ENCODE measurements at regions not wholly inside any gene's neighbourhood (a gene's known extent, or its start where the extent isn't known, plus 50 kb on each side); places are given as distances from the start of the nearest gene placed in this dataset.
A peak's percentile ranks its signal among the peaks of the same experiment; 100 is the strongest.

DNA sequence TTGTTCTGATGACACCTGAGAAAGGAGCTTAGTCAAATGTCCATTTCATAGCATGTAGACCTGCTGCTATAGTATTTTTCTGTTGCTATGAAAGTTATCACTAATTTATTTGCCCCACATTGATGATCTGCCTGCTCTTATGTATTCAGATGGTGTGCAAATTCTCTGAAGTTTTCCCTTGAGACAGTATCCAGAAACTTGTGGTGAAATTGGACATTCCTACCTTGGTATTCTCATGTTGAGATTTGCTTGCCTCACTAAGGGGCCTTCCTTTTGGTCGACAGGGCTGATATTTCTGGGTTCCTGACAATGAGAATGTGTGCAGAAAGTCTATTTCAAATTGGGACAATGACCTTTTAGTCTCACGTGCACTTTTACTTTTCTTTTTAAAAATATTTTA lies 253.2 kb upstream of the FZD8 start:
- no peak overlapping the region for H3K27ac ChIP-seq
- H3K9me3 ChIP-seq = no peaks in the 10 kb centered on the region
- H3K36me3 ChIP-seq (replicated peaks in 1 of 2; ENCODE audit: insufficient read depth in 1 of 2, low read depth in 2 of 2) = no peaks in the 10 kb centered on the region
- H3K4me1 ChIP-seq = no peaks in the 10 kb centered on the region
- ATAC-seq (no peak), DNase-seq (no peak)
- no peaks in the 10 kb centered on the region for H3K27me3 ChIP-seq
- WGBS, 2 donors = 54 to 66% methylated on average over 2 of the region's 2 CpGs
- intact Hi-C loops (cut with DNase I) = no loop called here
- no peak overlapping the region for H3K4me3 ChIP-seq
- TF ChIP-seq POLR2A (IDR thresholded peaks at IDR 0.05) = no peak
- TF ChIP-seq, protein P1, sequence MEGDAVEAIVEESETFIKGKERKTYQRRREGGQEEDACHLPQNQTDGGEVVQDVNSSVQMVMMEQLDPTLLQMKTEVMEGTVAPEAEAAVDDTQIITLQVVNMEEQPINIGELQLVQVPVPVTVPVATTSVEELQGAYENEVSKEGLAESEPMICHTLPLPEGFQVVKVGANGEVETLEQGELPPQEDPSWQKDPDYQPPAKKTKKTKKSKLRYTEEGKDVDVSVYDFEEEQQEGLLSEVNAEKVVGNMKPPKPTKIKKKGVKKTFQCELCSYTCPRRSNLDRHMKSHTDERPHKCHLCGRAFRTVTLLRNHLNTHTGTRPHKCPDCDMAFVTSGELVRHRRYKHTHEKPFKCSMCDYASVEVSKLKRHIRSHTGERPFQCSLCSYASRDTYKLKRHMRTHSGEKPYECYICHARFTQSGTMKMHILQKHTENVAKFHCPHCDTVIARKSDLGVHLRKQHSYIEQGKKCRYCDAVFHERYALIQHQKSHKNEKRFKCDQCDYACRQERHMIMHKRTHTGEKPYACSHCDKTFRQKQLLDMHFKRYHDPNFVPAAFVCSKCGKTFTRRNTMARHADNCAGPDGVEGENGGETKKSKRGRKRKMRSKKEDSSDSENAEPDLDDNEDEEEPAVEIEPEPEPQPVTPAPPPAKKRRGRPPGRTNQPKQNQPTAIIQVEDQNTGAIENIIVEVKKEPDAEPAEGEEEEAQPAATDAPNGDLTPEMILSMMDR (IDR thresholded peaks at IDR 0.05) = no peak

DNA sequence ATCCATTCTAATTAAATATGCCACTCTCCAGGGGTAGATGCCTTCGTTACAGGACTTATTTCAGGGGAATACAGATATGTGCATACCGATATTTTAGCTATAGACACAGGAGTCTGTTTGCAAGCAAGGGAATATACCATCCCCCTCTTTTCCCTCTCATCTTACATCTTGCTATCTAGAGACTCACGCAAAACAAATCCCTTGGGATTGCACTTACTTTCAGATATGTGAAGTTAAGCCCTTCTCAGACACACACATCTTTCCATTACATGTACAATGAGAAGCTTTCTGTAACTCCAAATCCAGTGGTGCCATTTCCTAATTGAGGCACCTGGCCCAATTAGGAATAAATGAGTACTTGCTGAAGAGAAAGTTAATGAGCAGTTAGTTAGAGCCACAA lies 250.4 kb upstream of the FZD8 start:
- no peaks in the 10 kb centered on the region for H3K36me3 ChIP-seq (replicated peaks in 1 of 2; ENCODE audit: insufficient read depth in 1 of 2, low read depth in 2 of 2)
- TF ChIP-seq, protein P1 (IDR thresholded peaks at IDR 0.05) = no peak
- no peak for TF ChIP-seq POLR2A (IDR thresholded peaks at IDR 0.05)
- no peaks in the 10 kb centered on the region for H3K4me1 ChIP-seq
- no peaks in the 10 kb centered on the region for H3K27me3 ChIP-seq
- H3K4me3 ChIP-seq = no peak overlapping the region
- WGBS, 2 donors = 78 to 90% methylated on average over 3 of the region's 3 CpGs
- ATAC-seq = no peak
- intact Hi-C loops (cut with DNase I) = no loop called here
- no peak overlapping the region for H3K27ac ChIP-seq
- no peaks in the 10 kb centered on the region for H3K9me3 ChIP-seq
- no peak for DNase-seq

DNA sequence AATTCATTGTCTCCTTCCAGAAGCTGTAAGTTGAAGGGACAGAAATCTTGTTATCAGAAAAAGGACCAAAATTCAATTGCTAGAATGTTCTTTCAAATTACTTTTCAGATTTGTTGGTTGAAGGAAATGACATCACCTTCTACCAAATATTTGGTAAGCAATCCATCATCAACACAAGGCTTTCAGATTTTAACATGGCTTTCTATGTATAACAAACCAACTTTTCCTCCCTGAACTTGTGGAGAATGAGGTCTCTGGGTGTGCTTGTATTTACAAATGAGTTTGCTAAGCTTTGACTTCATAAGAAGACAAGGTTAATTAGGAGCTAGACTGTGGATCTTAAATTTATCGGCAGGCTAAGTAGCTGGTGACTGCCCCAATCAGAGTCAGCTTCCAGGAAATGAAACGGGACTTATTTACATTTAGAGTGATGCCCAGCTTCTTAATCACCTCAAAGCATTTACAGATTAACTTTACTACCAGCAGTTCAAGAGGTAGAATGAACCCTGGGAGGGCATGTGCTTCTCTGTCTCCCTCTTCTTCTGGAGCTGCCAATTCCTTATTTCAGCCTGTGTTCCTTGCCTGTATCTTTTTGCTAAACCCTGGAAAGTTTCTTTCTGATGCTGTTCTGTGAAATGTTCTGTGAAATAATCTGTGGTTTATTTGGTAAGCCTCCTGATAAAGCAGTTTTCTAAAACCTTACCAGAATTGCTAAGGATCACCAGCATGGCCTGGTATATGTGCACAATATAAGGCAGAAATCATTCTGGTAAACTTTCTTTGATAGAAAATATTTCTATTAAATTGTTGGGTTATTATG lies 248.8 kb upstream of the FZD8 start:
- Histone ChIP-seq H3K4me3 (no peak overlapping the region), H3K27me3 (no peaks in the 10 kb centered on the region), H3K4me1 (no peaks in the 10 kb centered on the region), H3K36me3 (replicated peaks in 1 of 2; ENCODE audit: insufficient read depth in 1 of 2, low read depth in 2 of 2) (no peaks in the 10 kb centered on the region), H3K27ac (peak overlapping the region in 3 of 4 donors; percentile 8 to 46 (median 10)), H3K9me3 (no peaks in the 10 kb centered on the region)
- DNase-seq (no peak), ATAC-seq (peak; percentile 67)
- intact Hi-C loops (cut with DNase I) = no loop called here
- TF ChIP-seq, protein P1 (IDR thresholded peaks at IDR 0.05) = no peak
- no peak for TF ChIP-seq POLR2A (IDR thresholded peaks at IDR 0.05)
- 15 to 16% methylated on average over 2 of the region's 2 CpGs for WGBS, 2 donors

DNA sequence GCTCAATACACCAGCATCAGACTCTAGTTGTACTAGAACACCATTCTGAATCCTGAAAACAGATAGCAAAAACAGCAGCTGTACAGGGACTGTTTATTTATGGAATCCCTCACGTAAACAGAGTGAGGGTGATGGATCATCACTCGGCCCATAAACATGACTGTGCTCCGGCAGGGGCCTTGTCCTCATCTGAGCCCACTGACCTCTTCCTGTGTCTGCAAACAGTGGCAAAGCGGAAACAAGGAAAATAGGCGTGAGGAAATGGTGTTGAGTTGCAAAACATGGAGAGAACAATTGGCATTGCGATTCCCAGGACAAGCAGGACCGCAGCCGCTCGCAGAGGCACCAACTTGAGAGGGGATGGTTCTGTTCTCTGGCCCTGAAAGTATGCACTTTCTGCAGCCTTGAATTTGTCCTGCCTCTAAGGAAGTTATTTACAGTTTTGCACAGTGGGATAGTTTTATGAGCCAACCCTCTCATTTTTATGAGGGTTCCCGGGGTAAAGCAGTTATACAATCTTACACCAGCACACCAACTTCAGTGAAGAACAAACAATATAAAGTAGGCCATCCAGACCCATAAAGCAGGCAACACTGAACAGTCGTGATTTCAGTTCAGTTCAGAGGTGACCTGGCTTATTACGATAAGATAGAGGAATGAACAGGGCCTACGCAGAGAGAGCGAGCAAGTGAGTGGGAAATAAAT lies 248.0 kb upstream of the FZD8 start:
- no peak for ATAC-seq

More for the DNA sequence above, 248.0 kb upstream of the FZD8 start:
- H3K4me1 ChIP-seq = peaks cover 3% of the 10 kb centered on the region
- 77 to 79% methylated on average over 14 of the region's 14 CpGs for WGBS, 2 donors
- intact Hi-C loops (cut with DNase I) = no loop called here
- H3K27me3 ChIP-seq = no peaks in the 10 kb centered on the region
- H3K9me3 ChIP-seq = no peaks in the 10 kb centered on the region
- H3K27ac ChIP-seq = peak overlapping the region in 3 of 4 donors; percentile 4 to 46 (median 10)
- no peak overlapping the region for H3K4me3 ChIP-seq
- DNase-seq = no peak
- TF ChIP-seq POLR2A (IDR thresholded peaks at IDR 0.05) = no peak
- TF ChIP-seq, protein P1 (IDR thresholded peaks at IDR 0.05) = no peak
- no peaks in the 10 kb centered on the region for H3K36me3 ChIP-seq (replicated peaks in 1 of 2; ENCODE audit: insufficient read depth in 1 of 2, low read depth in 2 of 2)
